B cell (primary cell): ENCODE measurements at regions not wholly inside any gene's neighbourhood (a gene's known extent, or its start where the extent isn't known, plus 50 kb on each side); places are given as distances from the start of the nearest gene placed in this dataset.

Experiments used
- ATAC-seq: fragments of 200-7000 bp; cut with Tn5 transposase; one replicate; pipeline ENCODE4 v1.10.0; 2021; ENCODE audit warnings: low read depth, mild to moderate bottlenecking, moderate number of reproducible peaks, moderate library complexity
- CTCF ChIA-PET: fragments of 350-600 bp; sonication (Branson Sonifier 250); formaldehyde crosslinking; loops from one replicate; lab custom pipeline; 2021; ENCODE audit warnings: antibody characterized with exemption, inconsistent platforms; lab: Charles Lee
- POLR2A ChIA-PET: fragments of 350-600 bp; sonication (Branson Sonifier 250); formaldehyde crosslinking; loops from one replicate; lab custom pipeline; 2021; ENCODE audit warnings: antibody characterized with exemption; lab: Charles Lee
- DNase-seq: peaks from one replicate; pipeline ENCODE4 v3.0.0; 2013
- H2AFZ ChIP-seq: 2 replicates; pipeline ENCODE4 v1.6.1; 2012; ENCODE audit warnings: mild to moderate bottlenecking, low read depth, low read length; ENCODE audit not compliant: insufficient read depth, poor library complexity, severe bottlenecking
- H3K27ac ChIP-seq, 2 donors: 1 replicate in 1 of 2; 2 replicates in 1 of 2; pipeline ENCODE4 v1.5.1; 2012 to 2013; ENCODE audit warnings: low read length in 2 of 2, mild to moderate bottlenecking in 2 of 2, moderate library complexity in 1 of 2
- H3K27me3 ChIP-seq, 4 experiments: fragments of 200-600 bp in 1 of 4; sonication (generic) in 1 of 4; replicated peaks in 1 of 4; 1 replicate in 2 of 4; 2 replicates in 2 of 4; pipeline versions ENCODE4 v1.6.1 to v1.7.0; 2013 to 2016; ENCODE audit warnings: low read length in 3 of 4, mild to moderate bottlenecking in 2 of 4, mixed read lengths in 1 of 4, moderate library complexity in 1 of 4; ENCODE audit not compliant: insufficient read depth in 4 of 4, control insufficient read depth in 3 of 4; ENCODE audit errors: control extremely low read depth in 1 of 4
- H3K36me3 ChIP-seq, 2 experiments: replicated peaks in 1 of 2; 1 replicate in 1 of 2; 2 replicates in 1 of 2; pipeline versions ENCODE4 v1.6.1 to v1.7.1; 2013; ENCODE audit warnings: low read length in 1 of 2; ENCODE audit not compliant: insufficient read depth in 2 of 2, control insufficient read depth in 1 of 2; ENCODE audit errors: control extremely low read depth in 1 of 2, extremely low read depth in 1 of 2
- H3K4me1 ChIP-seq, 2 donors: fragments of 200-600 bp in 1 of 2; sonication (generic) in 1 of 2; 1 replicate in 1 of 2; 2 replicates in 1 of 2; pipeline versions ENCODE4 v1.5.1 to v1.6.1; 2013 to 2017; ENCODE audit warnings: low read length in 2 of 2; ENCODE audit not compliant: control insufficient read depth in 2 of 2, insufficient read depth in 2 of 2
- H3K4me2 ChIP-seq: replicated peaks from 2 replicates; pipeline ENCODE3; 2012; ENCODE audit warnings: mild to moderate bottlenecking, low read depth, low read length; ENCODE audit not compliant: poor library complexity, severe bottlenecking
- H3K4me3 ChIP-seq, 5 experiments: fragments of 200-600 bp in 1 of 5; sonication (generic) in 1 of 5; 1 replicate in 3 of 5; 2 replicates in 2 of 5; pipeline versions ENCODE4 v1.5.1 to v1.7.0; 2011 to 2016; ENCODE audit warnings: low read length in 4 of 5, mild to moderate bottlenecking in 4 of 5, low read depth in 2 of 5, control low read depth in 1 of 5, moderate library complexity in 1 of 5; ENCODE audit not compliant: insufficient read depth in 1 of 5; ENCODE audit errors: control extremely low read depth in 1 of 5, extremely low read depth in 1 of 5
- H3K79me2 ChIP-seq: fragments of 200-600 bp; sonication (generic); one replicate; pipeline ENCODE4 v1.6.0; 2016; ENCODE audit warnings: low read length; ENCODE audit not compliant: control insufficient read depth, insufficient read depth
- H3K9ac ChIP-seq: fragments of 200-600 bp; sonication (generic); 2 replicates; pipeline ENCODE4 v1.6.1; 2017; ENCODE audit warnings: mild to moderate bottlenecking, low read length, moderate library complexity
- H3K9me3 ChIP-seq, 3 donors: one replicate each; pipeline versions ENCODE4 v1.6.1 to v1.7.1; 2013; ENCODE audit warnings: low read length in 2 of 3; ENCODE audit not compliant: control insufficient read depth in 2 of 3, insufficient read depth in 1 of 3; ENCODE audit errors: control extremely low read depth in 1 of 3
- H4K20me1 ChIP-seq: 2 replicates; pipeline ENCODE4 v1.6.0; 2012; ENCODE audit warnings: mild to moderate bottlenecking, low read length; ENCODE audit not compliant: insufficient read depth, control insufficient read depth, poor library complexity, severe bottlenecking
- H3K27ac Mint-ChIP-seq: one replicate; pipeline ENCODE4 v1.8.0; 2021; ENCODE audit warnings: mixed read lengths
- H3K27me3 Mint-ChIP-seq: one replicate; pipeline ENCODE4 v1.8.0; 2021; ENCODE audit warnings: mixed read lengths
- H3K4me1 Mint-ChIP-seq: one replicate; pipeline ENCODE4 v1.8.0; 2021; ENCODE audit warnings: mixed read lengths
- H3K4me3 Mint-ChIP-seq: one replicate; pipeline ENCODE4 v1.8.0; 2021; ENCODE audit warnings: mixed read lengths
- H3K9me3 Mint-ChIP-seq: one replicate; pipeline ENCODE4 v1.8.0; 2022; ENCODE audit warnings: mixed read lengths; ENCODE audit not compliant: insufficient read depth
- EZH2 ChIP-seq: IDR thresholded peaks from 2 replicates; pipeline ENCODE4 v1.6.1; 2012; ENCODE audit warnings: borderline replicate concordance, low read depth, mild to moderate bottlenecking, moderate library complexity, low read length; ENCODE audit not compliant: insufficient read depth, poor library complexity, severe bottlenecking
- WGBS: methylation state at CpG from one replicate; pipeline ENCODE4 v1.1.5; 2013; ENCODE audit warnings: missing lambda C conversion rate; ENCODE audit not compliant: insufficient coverage; 5-methylcytosine and 5-hydroxymethylcytosine counted together
- intact Hi-C: fragments of 100-400 bp; cut with micrococcal nuclease; formaldehyde crosslinking; loops from one replicate; pipeline ENCODE4 v1.10.0; 2022
- TF ChIP-seq, protein P1 (sequence below): fragments of 200-600 bp; IDR thresholded peaks from one replicate; pipeline ENCODE4 v1.8.0; 2022; ENCODE audit warnings: antibody characterized with exemption, mild to moderate bottlenecking

DNA sequence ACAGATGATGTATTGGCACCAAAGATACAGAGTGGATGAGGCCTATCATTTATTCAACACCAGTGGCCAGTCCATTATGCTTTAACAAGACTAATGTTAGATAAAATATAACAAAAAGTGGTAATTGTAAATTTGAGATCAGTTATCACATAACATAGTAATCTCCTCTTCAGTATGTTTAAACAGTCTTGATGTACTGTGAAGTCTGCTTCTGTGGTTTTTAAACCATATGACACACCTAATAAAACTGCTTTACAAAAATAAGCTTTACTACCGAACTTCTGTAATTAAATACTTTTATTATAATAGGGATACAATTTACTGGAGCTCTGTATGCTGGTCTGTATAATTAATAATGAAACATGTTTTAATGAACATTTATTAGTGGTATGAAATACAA is 2156.1 kb upstream of the CELF4 start:
- CTCF ChIA-PET, result no interaction called here
- POLR2A ChIA-PET, result no interaction called here
- no peak overlapping the region for H3K4me3 Mint-ChIP-seq
- no peaks in the 10 kb centered on the region for H3K4me1 Mint-ChIP-seq
- H3K27me3 Mint-ChIP-seq, result no peaks in the 10 kb centered on the region
- Histone ChIP-seq H3K27ac (no peak overlapping the region), H4K20me1 (no peaks in the 10 kb centered on the region), H3K36me3 (no peaks in the 10 kb centered on the region), H3K4me1 (no peaks in the 10 kb centered on the region), H3K9ac (no peak overlapping the region), H3K4me2 (no peak overlapping the region), H3K27me3 (no peaks in the 10 kb centered on the region), H3K9me3 (no peaks in the 10 kb centered on the region), H3K4me3 (no peak overlapping the region), H3K79me2 (no peaks in the 10 kb centered on the region), H2AFZ (no peak overlapping the region)
- H3K9me3 Mint-ChIP-seq, result peaks cover 3% of the 10 kb centered on the region
- no CpG with 5 or more reads among the region's 1 CpG for WGBS
- ATAC-seq (no peak), DNase-seq (no peak)
- TF ChIP-seq, protein P1, sequence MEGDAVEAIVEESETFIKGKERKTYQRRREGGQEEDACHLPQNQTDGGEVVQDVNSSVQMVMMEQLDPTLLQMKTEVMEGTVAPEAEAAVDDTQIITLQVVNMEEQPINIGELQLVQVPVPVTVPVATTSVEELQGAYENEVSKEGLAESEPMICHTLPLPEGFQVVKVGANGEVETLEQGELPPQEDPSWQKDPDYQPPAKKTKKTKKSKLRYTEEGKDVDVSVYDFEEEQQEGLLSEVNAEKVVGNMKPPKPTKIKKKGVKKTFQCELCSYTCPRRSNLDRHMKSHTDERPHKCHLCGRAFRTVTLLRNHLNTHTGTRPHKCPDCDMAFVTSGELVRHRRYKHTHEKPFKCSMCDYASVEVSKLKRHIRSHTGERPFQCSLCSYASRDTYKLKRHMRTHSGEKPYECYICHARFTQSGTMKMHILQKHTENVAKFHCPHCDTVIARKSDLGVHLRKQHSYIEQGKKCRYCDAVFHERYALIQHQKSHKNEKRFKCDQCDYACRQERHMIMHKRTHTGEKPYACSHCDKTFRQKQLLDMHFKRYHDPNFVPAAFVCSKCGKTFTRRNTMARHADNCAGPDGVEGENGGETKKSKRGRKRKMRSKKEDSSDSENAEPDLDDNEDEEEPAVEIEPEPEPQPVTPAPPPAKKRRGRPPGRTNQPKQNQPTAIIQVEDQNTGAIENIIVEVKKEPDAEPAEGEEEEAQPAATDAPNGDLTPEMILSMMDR, result no peak
- no peak for TF ChIP-seq EZH2
- intact Hi-C loops, result no loop called here
- H3K27ac Mint-ChIP-seq, result no peak overlapping the region

DNA sequence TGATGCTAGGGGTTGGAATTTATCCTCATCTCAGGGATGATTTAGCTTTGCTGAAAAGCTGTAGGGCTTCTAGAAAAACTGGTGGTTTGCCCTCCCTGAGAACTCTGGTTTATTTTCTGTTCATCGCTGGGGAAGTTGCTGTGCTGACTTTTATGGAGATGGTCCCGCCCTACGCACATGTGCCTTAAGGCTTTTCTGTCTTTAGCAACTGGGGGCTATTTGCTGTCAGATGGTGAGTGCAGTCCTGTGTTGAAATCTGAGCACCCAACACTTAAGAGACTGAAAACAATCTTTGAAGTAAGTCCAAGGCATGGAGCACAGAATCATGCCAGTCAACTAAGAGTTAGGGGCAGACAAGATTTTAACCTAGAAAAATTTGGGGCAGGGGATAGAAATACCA is 2148.4 kb upstream of the CELF4 start:
- H3K27me3 Mint-ChIP-seq, result no peaks in the 10 kb centered on the region
- H4K20me1 ChIP-seq, result no peaks in the 10 kb centered on the region
- no peak overlapping the region for H3K4me3 ChIP-seq
- no peak overlapping the region for H3K4me3 Mint-ChIP-seq
- no peak overlapping the region for H3K9ac ChIP-seq
- intact Hi-C loops, result no loop called here
- H3K27ac ChIP-seq, result no peak overlapping the region
- TF ChIP-seq EZH2, result no peak
- TF ChIP-seq, protein P1, result no peak
- no peak overlapping the region for H3K4me2 ChIP-seq
- ChIA-PET POLR2A (no interaction called here), CTCF (no interaction called here)
- ATAC-seq, result no peak
- no peaks in the 10 kb centered on the region for H3K9me3 ChIP-seq
- DNase-seq, result no peak
- H2AFZ ChIP-seq, result no peak overlapping the region
- peaks cover 8% of the 10 kb centered on the region for H3K9me3 Mint-ChIP-seq
- WGBS, result 97% methylated on average over 3 of the region's 3 CpGs
- H3K27ac Mint-ChIP-seq, result no peak overlapping the region
- no peaks in the 10 kb centered on the region for H3K4me1 Mint-ChIP-seq
- H3K36me3 ChIP-seq, result no peaks in the 10 kb centered on the region
- H3K4me1 ChIP-seq, result no peaks in the 10 kb centered on the region
- no peaks in the 10 kb centered on the region for H3K27me3 ChIP-seq
- no peaks in the 10 kb centered on the region for H3K79me2 ChIP-seq
